Thoracic aorta (tissue), 2 donors: ENCODE measurements at regions not wholly inside any gene's neighbourhood (a gene's known extent, or its start where the extent isn't known, plus 50 kb on each side); places are given as distances from the start of the nearest gene placed in this dataset.

Experiments used
- ATAC-seq: fragments of 150-250 bp; one replicate; pipeline ENCODE4 v1.8.0; 2017; ENCODE audit warnings: low read depth; ENCODE audit not compliant: insufficient number of reproducible peaks, low FRiP score
- DNase-seq: peaks from one replicate; pipeline ENCODE4 v3.0.0-alpha.2; 2020; ENCODE audit warnings: low spot score
- H3K27ac ChIP-seq, 2 donors: fragments of 200-600 bp; sonication (generic); 1 replicate in 1 of 2; 2 replicates in 1 of 2; pipeline ENCODE4 v1.5.1; 2016; ENCODE audit warnings: mild to moderate bottlenecking in 2 of 2, moderate library complexity in 2 of 2
- H3K27me3 ChIP-seq: fragments of 200-600 bp; sonication (generic); replicated peaks from 2 replicates; pipeline ENCODE4 v1.6.0; 2016; ENCODE audit warnings: mild to moderate bottlenecking; ENCODE audit not compliant: insufficient read depth
- H3K36me3 ChIP-seq: fragments of 200-600 bp; sonication (generic); one replicate; pipeline ENCODE4 v1.5.1; 2016
- H3K4me1 ChIP-seq, 2 donors: fragments of 200-600 bp; sonication (generic); 1 replicate in 1 of 2; 2 replicates in 1 of 2; pipeline versions ENCODE4 v1.5.1 to v1.6.0; 2016; ENCODE audit warnings: low read depth in 2 of 2, mild to moderate bottlenecking in 1 of 2; ENCODE audit not compliant: control insufficient read depth in 1 of 2
- H3K4me3 ChIP-seq: fragments of 200-600 bp; sonication (generic); 2 replicates; pipeline ENCODE4 v1.5.1; 2016; ENCODE audit warnings: mild to moderate bottlenecking
- H3K9me3 ChIP-seq: fragments of 200-600 bp; sonication (generic); 2 replicates; pipeline ENCODE4 v1.5.1; 2016
- CTCF ChIP-seq: fragments of 200-600 bp; sonication (generic); IDR thresholded peaks from one replicate; pipeline ENCODE4 v1.5.1; 2019; ENCODE audit warnings: antibody characterized with exemption

GRCh38 chr12:73951956-73952703 is 585.5 kb upstream of the ATXN7L3B start:
- H3K4me3 ChIP-seq = no peak overlapping the region
- no peaks in the 10 kb centered on the region for H3K36me3 ChIP-seq
- DNase-seq (no peak), ATAC-seq (no peak)
- no peaks in the 10 kb centered on the region for H3K9me3 ChIP-seq
- H3K27ac ChIP-seq = no peak overlapping the region
- H3K4me1 ChIP-seq = no peaks in the 10 kb centered on the region
- no peaks in the 10 kb centered on the region for H3K27me3 ChIP-seq
- TF ChIP-seq CTCF = no peak

- no peak for ATAC-seq
Observed at GRCh38 chr12:73964641-73965040, 573.0 kb upstream of the ATXN7L3B start.

GRCh38 chr12:73973486-73973885 is 564.1 kb upstream of the ATXN7L3B start:
- H3K4me3 ChIP-seq = no peak overlapping the region
- no peaks in the 10 kb centered on the region for H3K9me3 ChIP-seq
- H3K36me3 ChIP-seq = no peaks in the 10 kb centered on the region
- no peaks in the 10 kb centered on the region for H3K4me1 ChIP-seq
- H3K27ac ChIP-seq = no peak overlapping the region
- no peak for DNase-seq
- no peaks in the 10 kb centered on the region for H3K27me3 ChIP-seq
- no peak for ATAC-seq
- TF ChIP-seq CTCF = no peak

More at GRCh38 chr12:73964641-73965040, 573.0 kb upstream of the ATXN7L3B start:
- no peak for DNase-seq
- no peaks in the 10 kb centered on the region for H3K9me3 ChIP-seq
- H3K36me3 ChIP-seq = no peaks in the 10 kb centered on the region
- H3K4me1 ChIP-seq = no peaks in the 10 kb centered on the region
- no peak overlapping the region for H3K27ac ChIP-seq
- no peaks in the 10 kb centered on the region for H3K27me3 ChIP-seq
- TF ChIP-seq CTCF = no peak
- H3K4me3 ChIP-seq = no peak overlapping the region

- no peaks in the 10 kb centered on the region for H3K36me3 ChIP-seq
- no peak overlapping the region for H3K27ac ChIP-seq
- no peaks in the 10 kb centered on the region for H3K9me3 ChIP-seq
- no peak overlapping the region for H3K4me3 ChIP-seq
- TF ChIP-seq CTCF = no peak
- no peaks in the 10 kb centered on the region for H3K27me3 ChIP-seq
- no peak for DNase-seq
- no peak for ATAC-seq
- H3K4me1 ChIP-seq = no peaks in the 10 kb centered on the region
Observed at GRCh38 chr12:73984552-73984951, 553.1 kb upstream of the ATXN7L3B start.

- no peak for DNase-seq
- Histone ChIP-seq H3K36me3 (no peaks in the 10 kb centered on the region), H3K4me1 (no peaks in the 10 kb centered on the region), H3K4me3 (no peak overlapping the region), H3K27me3 (no peaks in the 10 kb centered on the region), H3K9me3 (no peaks in the 10 kb centered on the region), H3K27ac (no peak overlapping the region)
- no peak for TF ChIP-seq CTCF
- no peak for ATAC-seq
Observed at GRCh38 chr12:73991138-73991537, 546.5 kb upstream of the ATXN7L3B start.
